ENCODE measurements at regions not wholly inside any gene's neighbourhood (a gene's known extent, or its start where the extent isn't known, plus 50 kb on each side); places are given as distances from the start of the nearest gene placed in this dataset.

- Histone ChIP-seq H3K27me3 (ENCODE audit: control insufficient read depth in 2 of 2, insufficient read depth in 2 of 2, low read length in 2 of 2) (no peaks in the 10 kb centered on the region), H3K27ac (ENCODE audit: low read depth in 1 of 2, low read length in 2 of 2) (no peak overlapping the region), H3K9me3 (replicated peaks in 1 of 2; ENCODE audit: control insufficient read depth in 1 of 2, insufficient read depth in 1 of 2, low read length in 2 of 2) (peaks cover 0 to 5% of the 10 kb centered on the region in 2 donors), H3K79me2 (ENCODE audit: insufficient read depth, low read length) (no peaks in the 10 kb centered on the region), H3K4me3 (replicated peaks in 1 of 3; ENCODE audit: low read depth in 2 of 3, low read length in 3 of 3) (no peak overlapping the region), H3K36me3 (replicated peaks in 1 of 2; ENCODE audit: control insufficient read depth in 1 of 2, insufficient read depth in 2 of 2, low read length in 2 of 2) (no peaks in the 10 kb centered on the region), H2AFZ (ENCODE audit: insufficient read depth, low read depth, low read length, poor library complexity, severe bottlenecking) (no peak overlapping the region), H4K20me1 (ENCODE audit: insufficient read depth, low read length) (no peaks in the 10 kb centered on the region), H3K4me1 (ENCODE audit: control insufficient read depth in 1 of 2, insufficient read depth in 2 of 2, low read length in 2 of 2) (no peaks in the 10 kb centered on the region), H3K4me2 (replicated peaks; ENCODE audit: extremely low read depth, low read length, poor library complexity, severe bottlenecking) (no peak overlapping the region), H3K9ac (ENCODE audit: insufficient read depth, low read length, poor library complexity, severe bottlenecking) (no peak overlapping the region)
- no peaks in the 10 kb centered on the region for H3K27me3 Mint-ChIP-seq (ENCODE audit: low read depth in 3 of 3)
- peaks cover 2% of the 10 kb centered on the region for H3K4me1 Mint-ChIP-seq
- H3K36me3 Mint-ChIP-seq: no peaks in the 10 kb centered on the region
- intact Hi-C loops (cut with micrococcal nuclease): no loop called here
- WGBS (ENCODE audit: insufficient coverage): 0% methylated on average over 2 of the region's 3 CpGs
- H3K4me3 Mint-ChIP-seq: no peak overlapping the region
- H3K9me3 Mint-ChIP-seq: peaks cover 0 to 6% (median 3%) of the 10 kb centered on the region in 7 donors
- H3K27ac Mint-ChIP-seq: no peak overlapping the region
- no peak for DNase-seq
- TF ChIP-seq CTCF (IDR thresholded peaks at IDR 0.05): no peak
These were observed 74.8 kb upstream of the KCNH8 start for GRCh38 chr3:19073341-19074105.

- WGBS (ENCODE audit: insufficient coverage): no CpG with 5 or more reads among the region's 1 CpG
- Mint-ChIP-seq H3K4me1 (peaks cover 2% of the 10 kb centered on the region), H3K36me3 (no peaks in the 10 kb centered on the region)
These were observed 78.0 kb upstream of the KCNH8 start for GRCh38 chr3:19070325-19070724.

More at GRCh38 chr3:19070325-19070724, 78.0 kb upstream of the KCNH8 start:
- no peak overlapping the region for H3K4me3 Mint-ChIP-seq
- H3K36me3 ChIP-seq (replicated peaks in 1 of 2; ENCODE audit: control insufficient read depth in 1 of 2, insufficient read depth in 2 of 2, low read length in 2 of 2): no peaks in the 10 kb centered on the region
- H3K4me1 ChIP-seq (ENCODE audit: control insufficient read depth in 1 of 2, insufficient read depth in 2 of 2, low read length in 2 of 2): no peaks in the 10 kb centered on the region
- no peaks in the 10 kb centered on the region for H4K20me1 ChIP-seq (ENCODE audit: insufficient read depth, low read length)
- no peak overlapping the region for H3K9ac ChIP-seq (ENCODE audit: insufficient read depth, low read length, poor library complexity, severe bottlenecking)
- H3K9me3 Mint-ChIP-seq: peaks cover 0 to 9% (median 3%) of the 10 kb centered on the region in 7 donors
- no peak overlapping the region for H3K27ac ChIP-seq (ENCODE audit: low read depth in 1 of 2, low read length in 2 of 2)
- H3K4me3 ChIP-seq (replicated peaks in 1 of 3; ENCODE audit: low read depth in 2 of 3, low read length in 3 of 3): no peak overlapping the region
- no peak overlapping the region for H3K4me2 ChIP-seq (replicated peaks; ENCODE audit: extremely low read depth, low read length, poor library complexity, severe bottlenecking)
- no peaks in the 10 kb centered on the region for H3K27me3 ChIP-seq (ENCODE audit: control insufficient read depth in 2 of 2, insufficient read depth in 2 of 2, low read length in 2 of 2)
- H3K27me3 Mint-ChIP-seq (ENCODE audit: low read depth in 3 of 3): no peaks in the 10 kb centered on the region
- DNase-seq: no peak
- H3K79me2 ChIP-seq (ENCODE audit: insufficient read depth, low read length): no peaks in the 10 kb centered on the region
- H3K27ac Mint-ChIP-seq: no peak overlapping the region
- no peak overlapping the region for H2AFZ ChIP-seq (ENCODE audit: insufficient read depth, low read depth, low read length, poor library complexity, severe bottlenecking)
- intact Hi-C loops (cut with micrococcal nuclease): no loop called here
- TF ChIP-seq CTCF (IDR thresholded peaks at IDR 0.05): no peak
- H3K9me3 ChIP-seq (replicated peaks in 1 of 2; ENCODE audit: control insufficient read depth in 1 of 2, insufficient read depth in 1 of 2, low read length in 2 of 2): peaks cover 0 to 5% of the 10 kb centered on the region in 2 donors
